WTC11 (cell line): ENCODE measurements at regions not wholly inside any gene's neighbourhood (a gene's known extent, or its start where the extent isn't known, plus 50 kb on each side); places are given as distances from the start of the nearest gene placed in this dataset.

Source experiments
- ELF4 ChIP-seq: sonication (generic); formaldehyde crosslinking; IDR thresholded peaks from 2 replicates; pipeline ENCODE4 v1.8.1; 2022; ENCODE audit warnings: low read depth, mild to moderate bottlenecking, moderate library complexity, missing genetic modification reagents
- ESRRA ChIP-seq: sonication (generic); formaldehyde crosslinking; IDR thresholded peaks from 2 replicates; pipeline ENCODE4 v1.8.1; 2022; ENCODE audit warnings: mild to moderate bottlenecking, missing genetic modification reagents, borderline replicate concordance
- FOXK1 ChIP-seq: sonication (generic); formaldehyde crosslinking; IDR thresholded peaks from 2 replicates; pipeline ENCODE4 v1.8.0; 2022; ENCODE audit warnings: mild to moderate bottlenecking, moderate library complexity, missing genetic modification reagents
- NR1H2 ChIP-seq: sonication (generic); formaldehyde crosslinking; IDR thresholded peaks from 2 replicates; pipeline ENCODE4 v1.9.0; 2021; ENCODE audit warnings: mild to moderate bottlenecking, moderate library complexity, missing genetic modification reagents
- SMAD4 ChIP-seq: sonication (generic); formaldehyde crosslinking; IDR thresholded peaks from 2 replicates; pipeline ENCODE4 v1.8.0; 2022; ENCODE audit warnings: mild to moderate bottlenecking, missing genetic modification reagents
- TEAD4 ChIP-seq: sonication (generic); formaldehyde crosslinking; IDR thresholded peaks from 2 replicates; pipeline ENCODE4 v1.8.0; 2022; ENCODE audit warnings: mild to moderate bottlenecking, missing genetic modification reagents
- ZNF138 ChIP-seq: sonication (generic); formaldehyde crosslinking; conservative IDR thresholded peaks from 2 replicates; pipeline ENCODE4 v1.8.1; 2022; ENCODE audit warnings: mild to moderate bottlenecking, moderate library complexity, missing genetic modification reagents
- TF ChIP-seq, protein P1 (sequence below): sonication (generic); formaldehyde crosslinking; IDR thresholded peaks from 2 replicates; pipeline ENCODE4 v1.8.1; 2022; ENCODE audit warnings: low read depth, missing genetic modification reagents, borderline replicate concordance
- TF ChIP-seq, protein P2 (sequence below): fragments of 200-600 bp; IDR thresholded peaks from 2 replicates; pipeline ENCODE4 v1.8.0; 2022; ENCODE audit warnings: antibody characterized with exemption
- TF ChIP-seq, protein P3 (sequence below): sonication (generic); formaldehyde crosslinking; IDR thresholded peaks from 2 replicates; pipeline ENCODE4 v1.8.1; 2022; ENCODE audit warnings: low read depth, mild to moderate bottlenecking, moderate library complexity, missing genetic modification reagents, borderline replicate concordance
- TF ChIP-seq, protein P4 (sequence below): sonication (generic); formaldehyde crosslinking; IDR thresholded peaks from 2 replicates; pipeline ENCODE4 v1.8.1; 2022; ENCODE audit warnings: mild to moderate bottlenecking, moderate library complexity, missing genetic modification reagents

DNA sequence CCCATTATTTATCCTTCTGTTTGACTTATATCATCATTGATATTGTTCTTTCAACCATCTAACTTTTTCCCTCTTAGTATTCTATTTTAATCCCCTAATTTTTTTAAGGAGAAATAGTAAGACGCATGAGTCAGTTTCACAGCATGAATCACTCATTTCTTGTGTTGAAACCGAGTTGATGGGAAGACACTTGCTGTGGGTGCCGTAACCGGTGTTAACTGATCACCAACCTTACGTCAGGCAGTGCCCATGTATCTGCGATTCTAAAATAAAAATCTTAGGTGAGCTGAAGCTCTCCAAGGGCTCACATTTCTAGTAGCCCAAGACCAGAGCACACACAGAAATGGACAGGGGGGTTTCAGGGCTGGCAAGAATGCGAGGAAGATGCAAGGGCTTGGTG lies 348.1 kb downstream of the GALR1 start:
- TF ChIP-seq, protein P1, sequence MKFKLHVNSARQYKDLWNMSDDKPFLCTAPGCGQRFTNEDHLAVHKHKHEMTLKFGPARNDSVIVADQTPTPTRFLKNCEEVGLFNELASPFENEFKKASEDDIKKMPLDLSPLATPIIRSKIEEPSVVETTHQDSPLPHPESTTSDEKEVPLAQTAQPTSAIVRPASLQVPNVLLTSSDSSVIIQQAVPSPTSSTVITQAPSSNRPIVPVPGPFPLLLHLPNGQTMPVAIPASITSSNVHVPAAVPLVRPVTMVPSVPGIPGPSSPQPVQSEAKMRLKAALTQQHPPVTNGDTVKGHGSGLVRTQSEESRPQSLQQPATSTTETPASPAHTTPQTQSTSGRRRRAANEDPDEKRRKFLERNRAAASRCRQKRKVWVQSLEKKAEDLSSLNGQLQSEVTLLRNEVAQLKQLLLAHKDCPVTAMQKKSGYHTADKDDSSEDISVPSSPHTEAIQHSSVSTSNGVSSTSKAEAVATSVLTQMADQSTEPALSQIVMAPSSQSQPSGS (CRISPR knock-in tag) = no peak
- no peak for TF ChIP-seq SMAD4 (CRISPR knock-in tag)
- TF ChIP-seq, protein P2, sequence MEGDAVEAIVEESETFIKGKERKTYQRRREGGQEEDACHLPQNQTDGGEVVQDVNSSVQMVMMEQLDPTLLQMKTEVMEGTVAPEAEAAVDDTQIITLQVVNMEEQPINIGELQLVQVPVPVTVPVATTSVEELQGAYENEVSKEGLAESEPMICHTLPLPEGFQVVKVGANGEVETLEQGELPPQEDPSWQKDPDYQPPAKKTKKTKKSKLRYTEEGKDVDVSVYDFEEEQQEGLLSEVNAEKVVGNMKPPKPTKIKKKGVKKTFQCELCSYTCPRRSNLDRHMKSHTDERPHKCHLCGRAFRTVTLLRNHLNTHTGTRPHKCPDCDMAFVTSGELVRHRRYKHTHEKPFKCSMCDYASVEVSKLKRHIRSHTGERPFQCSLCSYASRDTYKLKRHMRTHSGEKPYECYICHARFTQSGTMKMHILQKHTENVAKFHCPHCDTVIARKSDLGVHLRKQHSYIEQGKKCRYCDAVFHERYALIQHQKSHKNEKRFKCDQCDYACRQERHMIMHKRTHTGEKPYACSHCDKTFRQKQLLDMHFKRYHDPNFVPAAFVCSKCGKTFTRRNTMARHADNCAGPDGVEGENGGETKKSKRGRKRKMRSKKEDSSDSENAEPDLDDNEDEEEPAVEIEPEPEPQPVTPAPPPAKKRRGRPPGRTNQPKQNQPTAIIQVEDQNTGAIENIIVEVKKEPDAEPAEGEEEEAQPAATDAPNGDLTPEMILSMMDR = no peak
- TF ChIP-seq, protein P3, sequence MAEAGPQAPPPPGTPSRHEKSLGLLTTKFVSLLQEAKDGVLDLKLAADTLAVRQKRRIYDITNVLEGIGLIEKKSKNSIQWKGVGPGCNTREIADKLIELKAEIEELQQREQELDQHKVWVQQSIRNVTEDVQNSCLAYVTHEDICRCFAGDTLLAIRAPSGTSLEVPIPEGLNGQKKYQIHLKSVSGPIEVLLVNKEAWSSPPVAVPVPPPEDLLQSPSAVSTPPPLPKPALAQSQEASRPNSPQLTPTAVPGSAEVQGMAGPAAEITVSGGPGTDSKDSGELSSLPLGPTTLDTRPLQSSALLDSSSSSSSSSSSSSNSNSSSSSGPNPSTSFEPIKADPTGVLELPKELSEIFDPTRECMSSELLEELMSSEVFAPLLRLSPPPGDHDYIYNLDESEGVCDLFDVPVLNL (CRISPR knock-in tag) = no peak
- TF ChIP-seq ZNF138 (CRISPR knock-in tag) = no peak
- no peak for TF ChIP-seq FOXK1 (CRISPR knock-in tag)
- TF ChIP-seq ESRRA = no peak
- TF ChIP-seq ELF4 = no peak
- no peak for TF ChIP-seq NR1H2 (CRISPR knock-in tag)
- TF ChIP-seq, protein P4, sequence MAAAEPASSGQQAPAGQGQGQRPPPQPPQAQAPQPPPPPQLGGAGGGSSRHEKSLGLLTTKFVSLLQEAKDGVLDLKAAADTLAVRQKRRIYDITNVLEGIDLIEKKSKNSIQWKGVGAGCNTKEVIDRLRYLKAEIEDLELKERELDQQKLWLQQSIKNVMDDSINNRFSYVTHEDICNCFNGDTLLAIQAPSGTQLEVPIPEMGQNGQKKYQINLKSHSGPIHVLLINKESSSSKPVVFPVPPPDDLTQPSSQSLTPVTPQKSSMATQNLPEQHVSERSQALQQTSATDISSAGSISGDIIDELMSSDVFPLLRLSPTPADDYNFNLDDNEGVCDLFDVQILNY (CRISPR knock-in tag) = no peak
- no peak for TF ChIP-seq TEAD4 (CRISPR knock-in tag)
